Trophoblast cell (in vitro differentiated cells and primary cell): ENCODE measurements at regions not wholly inside any gene's neighbourhood (a gene's known extent, or its start where the extent isn't known, plus 50 kb on each side); places are given as distances from the start of the nearest gene placed in this dataset.

Experiments used
- DNase-seq, 2 donors: peaks; one replicate each; pipeline ENCODE4 v3.0.0-alpha.2; 2016
- H2AFZ ChIP-seq: 2 replicates; pipeline ENCODE4 v1.6.1; 2013; ENCODE audit warnings: low read length, moderate library complexity, mild to moderate bottlenecking; ENCODE audit not compliant: insufficient read depth, poor library complexity
- H2AK5ac ChIP-seq: 2 replicates; pipeline ENCODE4 v1.6.1; 2013; ENCODE audit warnings: mild to moderate bottlenecking, low read length
- H2BK120ac ChIP-seq: 2 replicates; pipeline ENCODE4 v1.6.1; 2013; ENCODE audit warnings: low read length, mild to moderate bottlenecking, moderate library complexity; ENCODE audit not compliant: insufficient read depth, poor library complexity
- H2BK12ac ChIP-seq: 2 replicates; pipeline ENCODE4 v1.6.1; 2013; ENCODE audit warnings: mild to moderate bottlenecking, low read length, moderate library complexity
- H2BK5ac ChIP-seq: 2 replicates; pipeline ENCODE4 v1.6.1; 2013; ENCODE audit warnings: low read length, low read depth, moderate library complexity, mild to moderate bottlenecking; ENCODE audit not compliant: poor library complexity
- H3K14ac ChIP-seq: 2 replicates; pipeline ENCODE4 v1.6.1; 2013; ENCODE audit warnings: mild to moderate bottlenecking, low read length
- H3K18ac ChIP-seq: 2 replicates; pipeline ENCODE4 v1.6.1; 2013; ENCODE audit warnings: mild to moderate bottlenecking, low read length
- H3K23ac ChIP-seq: 2 replicates; pipeline ENCODE4 v1.6.1; 2013; ENCODE audit warnings: low read length
- H3K27ac ChIP-seq: 2 replicates; pipeline ENCODE4 v1.5.1; 2013; ENCODE audit warnings: low read depth, mild to moderate bottlenecking, inconsistent platforms, low read length, moderate library complexity
- H3K27me3 ChIP-seq: 2 replicates; pipeline ENCODE4 v1.6.1; 2013; ENCODE audit warnings: inconsistent platforms, mild to moderate bottlenecking, low read length, moderate library complexity; ENCODE audit not compliant: insufficient read depth
- H3K36me3 ChIP-seq, 2 experiments: 1 replicate in 1 of 2; 2 replicates in 1 of 2; pipeline ENCODE4 v1.6.1; 2013; ENCODE audit warnings: low read length in 2 of 2, mild to moderate bottlenecking in 2 of 2, moderate library complexity in 1 of 2; ENCODE audit not compliant: insufficient read depth in 2 of 2, control insufficient read depth in 1 of 2
- H3K4ac ChIP-seq: 2 replicates; pipeline ENCODE4 v1.6.1; 2013; ENCODE audit warnings: low read depth, mild to moderate bottlenecking, low read length, moderate library complexity
- H3K4me1 ChIP-seq, 2 experiments: 1 replicate in 1 of 2; 2 replicates in 1 of 2; pipeline ENCODE4 v1.6.1; 2013; ENCODE audit warnings: low read length in 2 of 2, mild to moderate bottlenecking in 2 of 2, moderate library complexity in 1 of 2; ENCODE audit not compliant: insufficient read depth in 2 of 2, control insufficient read depth in 1 of 2
- H3K4me2 ChIP-seq: 2 replicates; pipeline ENCODE4 v1.6.1; 2013; ENCODE audit warnings: inconsistent platforms, mild to moderate bottlenecking, low read length, moderate library complexity
- H3K4me3 ChIP-seq: 2 replicates; pipeline ENCODE4 v1.5.1; 2013; ENCODE audit warnings: mild to moderate bottlenecking, low read depth, low read length, inconsistent platforms
- H3K79me1 ChIP-seq: one replicate; pipeline ENCODE4 v1.6.1; 2013; ENCODE audit warnings: low read length
- H3K79me2 ChIP-seq: 2 replicates; pipeline ENCODE4 v1.6.1; 2013; ENCODE audit warnings: low read length, mild to moderate bottlenecking; ENCODE audit not compliant: control insufficient read depth, insufficient read depth, poor library complexity
- H3K9ac ChIP-seq: 2 replicates; pipeline ENCODE4 v1.6.1; 2013; ENCODE audit warnings: mild to moderate bottlenecking, low read length
- H3K9me3 ChIP-seq: 2 replicates; pipeline ENCODE4 v1.6.1; 2013; ENCODE audit warnings: low read depth, mild to moderate bottlenecking, control low read depth, inconsistent platforms, low read length; ENCODE audit not compliant: insufficient read depth
- H4K12ac ChIP-seq: 2 replicates; pipeline ENCODE4 v1.6.1; 2013; ENCODE audit warnings: low read depth, mild to moderate bottlenecking, low read length, moderate library complexity
- H4K8ac ChIP-seq: 2 replicates; pipeline ENCODE4 v1.6.1; 2013; ENCODE audit warnings: low read depth, mild to moderate bottlenecking, low read length, moderate library complexity
- H4K91ac ChIP-seq: one replicate; pipeline ENCODE4 v1.6.1; 2013; ENCODE audit warnings: low read depth, mild to moderate bottlenecking, low read length, moderate library complexity
- whole genome bisulfite sequencing: extraction: QIAGEN DNeasy Blood & Tissue Kit; methylation state at CpG from one replicate; pipeline ENCODE4 v1.1.7; 2013; ENCODE audit warnings: missing lambda C conversion rate; ENCODE audit not compliant: insufficient read length, insufficient coverage; ENCODE audit errors: extremely low coverage; 5-methylcytosine and 5-hydroxymethylcytosine counted together

DNA sequence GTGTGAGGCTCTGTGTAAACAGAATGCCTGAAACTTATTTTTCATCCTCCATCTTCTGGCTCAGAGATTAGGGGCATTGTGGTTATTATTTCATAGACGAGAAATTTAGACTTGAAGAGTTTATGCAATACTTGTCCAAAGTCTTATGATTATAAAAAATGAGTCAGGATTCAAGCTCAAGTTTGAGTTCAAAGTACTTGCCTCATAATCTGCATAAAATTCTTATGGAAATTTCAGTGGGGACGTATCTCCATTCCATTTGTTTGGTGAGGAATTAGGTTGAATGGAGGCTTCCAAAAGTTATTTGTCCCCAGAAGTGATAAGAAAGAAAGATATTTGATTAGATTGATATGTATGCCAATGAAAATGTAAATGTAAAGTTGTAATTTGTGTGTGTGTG, 93.7 kb upstream of the CLVS2 start:
- Histone ChIP-seq H4K12ac (no peak overlapping the region), H3K79me2 (no peaks in the 10 kb centered on the region), H3K27ac (no peak overlapping the region), H2BK12ac (no peak overlapping the region), H2BK5ac (no peak overlapping the region), H3K9ac (no peak overlapping the region), H3K9me3 (no peaks in the 10 kb centered on the region), H3K14ac (no peak overlapping the region), H4K8ac (no peak overlapping the region), H3K4ac (no peak overlapping the region), H3K18ac (no peak overlapping the region), H2AK5ac (no peak overlapping the region), H3K27me3 (no peaks in the 10 kb centered on the region), H3K4me3 (no peak overlapping the region), H2BK120ac (no peak overlapping the region), H3K4me2 (no peak overlapping the region), H3K79me1 (no peaks in the 10 kb centered on the region), H3K36me3 (no peaks in the 10 kb centered on the region), H4K91ac (no peak overlapping the region), H3K23ac (no peak overlapping the region), H3K4me1 (no peaks in the 10 kb centered on the region), H2AFZ (no peak overlapping the region)
- WGBS = no CpG with 5 or more reads among the region's 2 CpGs
- DNase-seq = no peak

DNA sequence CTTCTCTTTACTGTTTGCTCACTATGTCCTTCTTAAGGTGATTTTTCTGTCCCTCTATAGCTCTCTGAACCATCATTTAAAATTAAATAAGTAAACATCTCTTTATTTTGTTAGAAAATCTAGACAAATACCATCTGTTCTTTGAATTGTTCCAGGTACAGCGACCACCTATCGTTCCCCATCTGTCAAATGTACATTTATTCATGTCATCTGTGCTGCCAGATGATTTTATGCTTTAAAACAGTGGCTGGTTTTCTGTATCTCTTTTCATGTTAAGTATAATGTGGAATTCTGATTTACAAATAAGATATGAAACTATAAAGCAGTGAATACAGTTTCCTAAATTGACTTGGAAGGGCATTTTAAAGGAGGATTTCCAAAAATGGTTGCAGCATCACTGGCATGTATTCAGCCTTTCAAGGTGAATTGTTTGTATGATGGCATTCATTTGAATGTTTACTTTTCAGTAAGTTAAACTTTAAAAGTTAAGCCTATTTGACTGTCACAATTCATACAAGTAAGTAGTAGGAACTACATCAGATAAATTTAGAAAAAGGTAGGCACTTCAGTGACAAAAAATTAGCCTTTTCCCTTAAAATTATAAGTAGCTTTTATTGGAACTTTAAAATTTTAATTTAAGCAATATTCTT, 92.6 kb upstream of the CLVS2 start:
- Histone ChIP-seq H2AK5ac (no peak overlapping the region), H3K9me3 (no peaks in the 10 kb centered on the region), H3K27me3 (no peaks in the 10 kb centered on the region), H2BK120ac (no peak overlapping the region), H3K9ac (no peak overlapping the region), H2AFZ (no peak overlapping the region), H2BK12ac (no peak overlapping the region), H3K36me3 (no peaks in the 10 kb centered on the region), H4K12ac (no peak overlapping the region), H4K91ac (no peak overlapping the region), H3K18ac (no peak overlapping the region), H3K4me1 (no peaks in the 10 kb centered on the region), H4K8ac (no peak overlapping the region), H3K23ac (no peak overlapping the region), H3K14ac (no peak overlapping the region), H3K27ac (no peak overlapping the region), H3K4me3 (no peak overlapping the region), H2BK5ac (no peak overlapping the region), H3K4ac (no peak overlapping the region), H3K79me1 (no peaks in the 10 kb centered on the region), H3K79me2 (no peaks in the 10 kb centered on the region), H3K4me2 (no peak overlapping the region)
- DNase-seq = no peak
- WGBS = no CpG with 5 or more reads among the region's 2 CpGs

DNA sequence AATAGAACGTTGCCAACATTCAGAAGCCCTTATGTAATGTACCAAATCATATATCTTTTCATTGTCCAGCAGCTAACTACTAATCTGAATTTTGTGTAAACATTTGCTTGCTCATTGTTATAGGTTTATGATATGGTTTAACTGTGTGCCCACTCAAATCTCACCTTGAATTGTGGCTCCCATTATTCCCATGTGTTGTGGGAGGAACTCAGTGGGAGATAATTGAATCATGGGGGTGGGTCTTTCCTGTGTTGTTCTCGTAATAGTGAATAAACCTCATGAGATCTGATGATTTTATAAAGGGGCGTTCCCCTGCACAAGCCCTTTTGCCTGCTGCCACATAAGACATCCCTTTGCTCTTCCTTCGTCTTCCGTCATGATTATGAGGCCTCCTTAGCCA, 91.9 kb upstream of the CLVS2 start:
- H2AFZ ChIP-seq = no peak overlapping the region
- H3K27ac ChIP-seq = no peak overlapping the region
- no peak overlapping the region for H3K4me2 ChIP-seq
- no peaks in the 10 kb centered on the region for H3K36me3 ChIP-seq
- H4K8ac ChIP-seq = no peak overlapping the region
- H3K4ac ChIP-seq = no peak overlapping the region
- WGBS = no CpG with 5 or more reads among the region's 5 CpGs
- no peak for DNase-seq
- no peak overlapping the region for H4K91ac ChIP-seq
- H2BK5ac ChIP-seq = no peak overlapping the region
- no peak overlapping the region for H3K14ac ChIP-seq
- no peaks in the 10 kb centered on the region for H3K79me2 ChIP-seq
- H3K23ac ChIP-seq = no peak overlapping the region
- H3K4me1 ChIP-seq = no peaks in the 10 kb centered on the region
- H3K18ac ChIP-seq = no peak overlapping the region
- no peak overlapping the region for H3K9ac ChIP-seq
- H3K9me3 ChIP-seq = no peaks in the 10 kb centered on the region
- no peak overlapping the region for H2AK5ac ChIP-seq
- no peaks in the 10 kb centered on the region for H3K79me1 ChIP-seq
- no peak overlapping the region for H4K12ac ChIP-seq
- no peak overlapping the region for H2BK12ac ChIP-seq
- H3K4me3 ChIP-seq = no peak overlapping the region
- H3K27me3 ChIP-seq = no peaks in the 10 kb centered on the region
- H2BK120ac ChIP-seq = no peak overlapping the region

DNA sequence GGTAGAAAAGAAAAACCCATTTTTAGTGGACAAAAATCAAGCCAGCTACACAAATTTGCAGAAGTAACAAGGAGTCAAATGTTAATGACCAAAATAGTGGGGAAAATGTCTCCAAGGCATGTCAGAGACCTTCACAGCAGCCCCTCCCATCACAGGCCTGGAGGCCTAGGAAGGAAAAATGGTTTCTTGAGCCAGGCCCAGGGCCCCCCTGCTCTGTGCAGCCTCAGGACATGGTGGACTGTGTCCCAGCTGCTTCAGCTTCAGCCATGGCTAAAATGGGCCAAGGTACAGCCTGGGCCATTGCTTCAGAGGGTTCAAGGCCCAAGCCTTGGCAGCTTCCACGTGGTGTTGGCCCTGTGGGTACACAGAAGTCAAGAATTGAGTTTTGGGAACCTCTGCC, 82.5 kb upstream of the CLVS2 start:
- Histone ChIP-seq H4K8ac (no peak overlapping the region), H3K4me1 (no peaks in the 10 kb centered on the region), H4K91ac (no peak overlapping the region), H3K79me2 (no peaks in the 10 kb centered on the region), H2AK5ac (no peak overlapping the region), H3K4me2 (no peak overlapping the region), H2BK120ac (no peak overlapping the region), H2AFZ (no peak overlapping the region), H4K12ac (no peak overlapping the region), H2BK5ac (no peak overlapping the region), H3K4me3 (no peak overlapping the region), H3K27ac (no peak overlapping the region), H3K4ac (no peak overlapping the region), H3K14ac (no peak overlapping the region), H2BK12ac (no peak overlapping the region), H3K79me1 (no peaks in the 10 kb centered on the region), H3K36me3 (no peaks in the 10 kb centered on the region), H3K27me3 (no peaks in the 10 kb centered on the region), H3K9me3 (peaks cover 4% of the 10 kb centered on the region), H3K18ac (no peak overlapping the region), H3K9ac (no peak overlapping the region), H3K23ac (no peak overlapping the region)
- WGBS = no CpG with 5 or more reads among the region's 1 CpG
- no peak for DNase-seq
